SK-N-SH (cell line): ENCODE measurements at regions not wholly inside any gene's neighbourhood (a gene's known extent, or its start where the extent isn't known, plus 50 kb on each side); places are given as distances from the start of the nearest gene placed in this dataset.

Experiments used
- CTCF ChIP-seq: fragments of 200-600 bp; sonication (generic); IDR thresholded peaks from 2 replicates; pipeline ENCODE4 v1.6.1; 2017; ENCODE audit warnings: antibody characterized with exemption, mild to moderate bottlenecking, moderate library complexity
- ELF1 ChIP-seq: IDR thresholded peaks from 2 replicates; pipeline ENCODE4 v1.4.0; 2012
- EP300 ChIP-seq, 2 experiments: IDR thresholded peaks; 2 replicates each; pipeline versions ENCODE4 v1.4.0 to v1.6.1; 2012; ENCODE audit warnings: borderline replicate concordance in 1 of 2, low read depth in 1 of 2, low read length in 1 of 2
- EZH2phosphoT487 ChIP-seq: fragments of 200-600 bp; sonication (generic); IDR thresholded peaks from 2 replicates; pipeline ENCODE4 v1.6.1; 2017; ENCODE audit warnings: low read depth, mixed run types, mild to moderate bottlenecking, antibody characterized with exemption, moderate library complexity, borderline replicate concordance
- FOXM1 ChIP-seq: IDR thresholded peaks from 2 replicates; pipeline ENCODE4 v1.4.0; 2012; ENCODE audit warnings: low read depth, mild to moderate bottlenecking
- GATA2 ChIP-seq: sonication (generic); formaldehyde crosslinking; IDR thresholded peaks from 2 replicates; pipeline ENCODE4 v1.5.0; 2020; ENCODE audit warnings: mild to moderate bottlenecking, missing genetic modification reagents
- MEF2A ChIP-seq: IDR thresholded peaks from 2 replicates; pipeline ENCODE4 v1.4.0; 2012; ENCODE audit warnings: low read depth, borderline replicate concordance
- NRF1 ChIP-seq: IDR thresholded peaks from 2 replicates; pipeline ENCODE4 v1.6.1; 2012; ENCODE audit warnings: low read depth, mild to moderate bottlenecking, low read length
- POLR2AphosphoS5 ChIP-seq: IDR thresholded peaks from 2 replicates; pipeline ENCODE4 v1.6.1; 2012; ENCODE audit warnings: low read depth, low read length
- RFX5 ChIP-seq: IDR thresholded peaks from 2 replicates; pipeline ENCODE4 v1.6.1; 2012; ENCODE audit warnings: mild to moderate bottlenecking, improper control_type of control experiment, low read length
- SIN3A ChIP-seq: IDR thresholded peaks from 2 replicates; pipeline ENCODE4 v1.6.1; 2012; ENCODE audit warnings: low read depth, mild to moderate bottlenecking, low read length, moderate library complexity, borderline replicate concordance
- TAF1 ChIP-seq: IDR thresholded peaks from 2 replicates; pipeline ENCODE4 v1.6.1; 2012; ENCODE audit warnings: low read depth, mild to moderate bottlenecking, low read length, moderate library complexity, borderline replicate concordance
- USF2 ChIP-seq: fragments of 150-350 bp; IDR thresholded peaks from 2 replicates; pipeline ENCODE4 v1.6.1; 2017; ENCODE audit warnings: antibody characterized with exemption, low read length, low read depth, borderline replicate concordance
- YY1 ChIP-seq: IDR thresholded peaks from 2 replicates; pipeline ENCODE4 v1.4.0; 2012; ENCODE audit warnings: low read depth, mild to moderate bottlenecking

- TF ChIP-seq CTCF (no peak), EP300 (IDR thresholded peaks at IDR 0.05; ENCODE audit: borderline replicate concordance in 1 of 2, low read depth in 1 of 2, low read length in 1 of 2) (no peak), USF2 (no peak), SIN3A (no peak), MEF2A (no peak), POLR2AphosphoS5 (no peak), YY1 (no peak), GATA2 (CRISPR knock-in tag) (no peak), RFX5 (no peak), ELF1 (no peak), FOXM1 (no peak), NRF1 (no peak), EZH2phosphoT487 (no peak), TAF1 (no peak)
These were observed 121.9 kb downstream of the RBMX2 start for GRCh38 chrX:130523460-130524394.
